ENCODE measurements at regions not wholly inside any gene's neighbourhood (a gene's known extent, or its start where the extent isn't known, plus 50 kb on each side); places are given as distances from the start of the nearest gene placed in this dataset.

DNA sequence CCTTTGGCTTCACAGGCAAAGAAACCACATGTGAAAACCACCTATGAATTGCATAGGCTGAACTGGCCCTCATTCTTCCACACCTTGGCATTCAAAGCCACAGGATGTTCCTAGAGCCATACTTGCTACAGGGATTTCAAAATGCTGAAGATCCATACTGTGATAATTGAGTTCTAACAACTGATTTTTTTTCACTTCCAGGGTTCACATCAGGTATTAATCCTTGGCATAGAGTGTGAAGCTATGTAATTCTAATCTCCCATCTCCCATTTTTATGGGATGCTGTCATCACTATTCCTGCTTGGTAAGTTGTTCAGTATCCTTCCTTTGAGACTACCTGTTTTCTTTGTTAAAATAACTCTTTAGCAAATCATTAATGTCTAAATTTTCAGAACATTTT is 1569.2 kb upstream of the ADGRL3 start:
- Histone ChIP-seq H3K4me2 (ENCODE audit: low read depth, low read length) (no peak overlapping the region), H3K9ac (ENCODE audit: insufficient read depth, low read depth, low read length) (no peak overlapping the region), H3K27ac (ENCODE audit: extremely low read length, insufficient read depth, low read length) (no peak overlapping the region), H3K79me2 (ENCODE audit: insufficient read depth, low read length) (no peaks in the 10 kb centered on the region), H3K4me3 (replicated peaks in 1 of 3; ENCODE audit: insufficient read depth in 1 of 3, low read depth in 2 of 3, low read length in 3 of 3) (no peak overlapping the region), H3K4me1 (ENCODE audit: insufficient read depth, low read length) (no peaks in the 10 kb centered on the region), H3K9me3 (ENCODE audit: low read length) (no peaks in the 10 kb centered on the region), H2AFZ (ENCODE audit: low read length) (no peak overlapping the region), H3K36me3 (replicated peaks in 1 of 2; ENCODE audit: control insufficient read depth in 1 of 2, insufficient read depth in 2 of 2, low read length in 2 of 2) (no peaks in the 10 kb centered on the region), H4K20me1 (ENCODE audit: insufficient read depth, low read length) (no peaks in the 10 kb centered on the region; the same call in 1 of the 2 replicates), H3K27me3 (ENCODE audit: control insufficient read depth in 1 of 2, insufficient read depth in 2 of 2, low read length in 2 of 2) (no peaks in the 10 kb centered on the region)
- intact Hi-C loops (cut with micrococcal nuclease; ENCODE audit: unreplicated experiment) (no loop called here), in situ Hi-C loops (cut with HindIII; ENCODE audit: extremely low pct_ligation_motif_present, low pct_unique_long_range_greater_than_20kb) (no loop called here)
- ChIA-PET POLR2A (no interaction called here), CTCF (ENCODE audit: low intra/inter-chr PET ratio, low total read pairs) (no interaction called here)
- BruUV-seq (replicated peaks), result no TSS peak
- no peak for DNase-seq (ENCODE audit: low spot score)
- TF ChIP-seq THRA (CRISPR knock-in tag; IDR thresholded peaks at IDR 0.05; ENCODE audit: borderline replicate concordance) (no peak), POLR2A (IDR thresholded peaks at IDR 0.05; ENCODE audit: insufficient read depth in 1 of 2, low read depth in 2 of 2, low read length in 2 of 2) (no peak), GFI1 (CRISPR knock-in tag; IDR thresholded peaks at IDR 0.05; ENCODE audit: borderline replicate concordance) (no peak), ZNF670 (CRISPR knock-in tag; IDR thresholded peaks at IDR 0.05; ENCODE audit: borderline replicate concordance) (no peak), ZNF256 (CRISPR knock-in tag; conservative IDR thresholded peaks at IDR 0.05) (no peak), PHF8 (CRISPR knock-in tag; IDR thresholded peaks at IDR 0.05) (no peak)
- TF ChIP-seq, protein P1, sequence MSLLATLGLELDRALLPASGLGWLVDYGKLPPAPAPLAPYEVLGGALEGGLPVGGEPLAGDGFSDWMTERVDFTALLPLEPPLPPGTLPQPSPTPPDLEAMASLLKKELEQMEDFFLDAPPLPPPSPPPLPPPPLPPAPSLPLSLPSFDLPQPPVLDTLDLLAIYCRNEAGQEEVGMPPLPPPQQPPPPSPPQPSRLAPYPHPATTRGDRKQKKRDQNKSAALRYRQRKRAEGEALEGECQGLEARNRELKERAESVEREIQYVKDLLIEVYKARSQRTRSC (CRISPR knock-in tag; IDR thresholded peaks at IDR 0.05; ENCODE audit: low read depth), result no peak
- TF ChIP-seq, protein P2, sequence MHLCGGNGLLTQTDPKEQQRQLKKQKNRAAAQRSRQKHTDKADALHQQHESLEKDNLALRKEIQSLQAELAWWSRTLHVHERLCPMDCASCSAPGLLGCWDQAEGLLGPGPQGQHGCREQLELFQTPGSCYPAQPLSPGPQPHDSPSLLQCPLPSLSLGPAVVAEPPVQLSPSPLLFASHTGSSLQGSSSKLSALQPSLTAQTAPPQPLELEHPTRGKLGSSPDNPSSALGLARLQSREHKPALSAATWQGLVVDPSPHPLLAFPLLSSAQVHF (CRISPR knock-in tag; IDR thresholded peaks at IDR 0.05), result no peak
- TF ChIP-seq, protein P3, sequence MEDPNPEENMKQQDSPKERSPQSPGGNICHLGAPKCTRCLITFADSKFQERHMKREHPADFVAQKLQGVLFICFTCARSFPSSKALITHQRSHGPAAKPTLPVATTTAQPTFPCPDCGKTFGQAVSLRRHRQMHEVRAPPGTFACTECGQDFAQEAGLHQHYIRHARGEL (CRISPR knock-in tag; IDR thresholded peaks at IDR 0.05), result no peak
- no peak for FAIRE-seq
- ATAC-seq, result no peak
